T-helper 1 cell treated with Interleukin-12 subunit alpha and Interleukin-12 subunit beta and Interleukin-4 antibody, amounts not matched to agents 30 ng/mL and 1 ng/mL, for 36 hours (primary cell): ENCODE measurements at regions not wholly inside any gene's neighbourhood (a gene's known extent, or its start where the extent isn't known, plus 50 kb on each side); places are given as distances from the start of the nearest gene placed in this dataset.

Experiments
- intact Hi-C: fragments of 100-400 bp; cut with micrococcal nuclease; formaldehyde crosslinking; loops from one replicate; pipeline ENCODE4 v1.15.1; 2024

GRCh38 chr3:152097120-152097519 lies 171.6 kb upstream of the MBNL1 start:
- intact Hi-C loops, result no loop called here

- intact Hi-C loops, result no loop called here
These were observed 171.0 kb upstream of the MBNL1 start for GRCh38 chr3:152097770-152098169.

DNA sequence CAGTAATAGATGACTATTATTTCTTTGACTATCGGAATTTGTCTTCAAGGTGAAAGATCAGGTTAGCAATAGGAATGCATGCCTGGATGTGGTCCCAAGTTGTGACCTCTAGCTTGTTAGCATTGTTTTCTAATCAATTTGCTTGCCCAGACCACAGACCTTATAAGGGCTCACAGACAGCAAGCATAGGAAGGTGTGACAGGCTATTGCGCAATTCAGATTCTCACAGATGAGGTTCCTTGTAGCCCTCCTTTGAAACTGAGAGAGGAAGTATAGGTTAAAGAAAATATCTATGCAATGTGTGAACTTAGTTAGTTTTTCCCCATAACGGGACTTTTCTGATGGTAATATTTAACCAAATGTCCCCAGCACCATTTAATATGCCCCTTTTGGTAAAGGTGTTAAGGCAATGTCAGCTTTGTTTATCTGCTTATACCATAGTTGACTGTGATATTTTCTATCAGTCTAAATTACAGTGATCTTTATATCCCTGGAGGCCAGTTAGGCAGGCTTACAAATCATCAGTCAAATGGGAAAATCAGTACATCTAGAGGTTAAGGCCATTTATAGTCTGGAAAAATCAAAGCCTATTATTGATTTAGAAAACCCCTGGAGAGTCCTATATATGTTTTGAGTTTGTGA lies 168.1 kb upstream of the MBNL1 start:
- intact Hi-C loops, result no loop called here

- intact Hi-C loops, result no loop called here
These were observed 166.3 kb upstream of the MBNL1 start for GRCh38 chr3:152102410-152102809.

DNA sequence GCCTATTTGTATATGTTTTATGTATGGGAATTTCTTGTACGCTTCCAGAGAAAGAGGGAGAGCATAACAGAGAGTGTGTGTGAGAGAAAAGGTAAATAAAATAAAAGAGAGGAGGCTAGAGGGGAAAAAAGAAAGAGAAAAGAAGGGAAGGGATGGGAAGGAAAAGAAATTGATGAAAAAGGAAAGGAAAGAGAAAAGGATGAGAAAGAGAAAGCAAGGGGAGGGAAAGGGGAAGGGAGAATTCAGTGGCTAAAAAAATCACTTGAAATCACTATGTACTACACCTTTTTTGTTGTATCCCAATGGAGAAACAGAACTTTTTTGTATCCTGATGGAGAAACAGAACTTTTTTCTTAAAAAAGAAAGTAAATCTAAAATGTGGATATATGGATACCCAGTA lies 165.5 kb upstream of the MBNL1 start:
- intact Hi-C loops, result no loop called here

DNA sequence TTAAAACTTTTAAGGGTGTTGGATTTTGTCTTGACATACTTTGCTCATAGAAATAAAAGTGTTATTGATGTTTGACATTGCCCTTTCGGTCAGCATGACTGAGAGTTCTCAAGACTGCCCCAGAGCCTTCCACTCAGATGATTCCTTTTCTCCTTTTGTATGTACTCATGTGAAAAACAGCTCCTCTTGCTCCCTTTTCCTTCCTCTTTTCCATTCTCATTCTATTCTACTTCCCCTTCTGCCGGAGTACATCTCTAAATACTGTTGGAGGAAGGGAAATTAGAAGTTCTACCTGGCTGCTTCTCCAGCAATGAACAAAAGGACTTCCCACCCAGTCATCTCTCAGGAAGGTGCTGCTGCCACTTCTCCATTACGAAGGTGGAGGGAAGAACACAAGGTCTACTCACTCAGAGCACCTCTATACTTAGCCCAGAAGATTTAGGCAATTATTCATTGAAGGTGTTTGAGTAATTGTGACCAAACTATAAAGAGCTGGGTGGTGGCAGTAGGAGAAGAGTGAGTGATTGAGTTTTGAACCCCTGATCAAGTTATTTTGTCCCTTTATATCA lies 163.8 kb upstream of the MBNL1 start:
- intact Hi-C loops, result no loop called here

DNA sequence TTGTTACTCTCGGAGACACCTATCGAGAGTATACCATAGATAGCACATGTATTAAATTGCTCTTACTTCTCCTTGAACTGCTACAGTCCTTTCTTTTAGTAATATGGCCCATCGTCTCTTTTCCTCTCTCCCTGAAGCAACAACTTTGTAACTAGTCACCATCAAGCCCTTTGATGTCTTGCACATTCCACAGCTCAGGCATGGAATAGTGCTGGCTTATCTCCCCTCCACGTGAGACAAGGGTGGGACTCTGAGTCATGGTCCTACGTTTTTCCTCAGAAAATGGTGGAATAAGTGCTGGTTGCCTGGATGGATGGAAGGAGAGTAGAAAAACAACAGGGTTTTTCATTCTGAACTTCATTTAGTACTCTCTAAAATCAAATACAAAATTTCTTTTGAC lies 163.3 kb upstream of the MBNL1 start:
- intact Hi-C loops, result no loop called here

DNA sequence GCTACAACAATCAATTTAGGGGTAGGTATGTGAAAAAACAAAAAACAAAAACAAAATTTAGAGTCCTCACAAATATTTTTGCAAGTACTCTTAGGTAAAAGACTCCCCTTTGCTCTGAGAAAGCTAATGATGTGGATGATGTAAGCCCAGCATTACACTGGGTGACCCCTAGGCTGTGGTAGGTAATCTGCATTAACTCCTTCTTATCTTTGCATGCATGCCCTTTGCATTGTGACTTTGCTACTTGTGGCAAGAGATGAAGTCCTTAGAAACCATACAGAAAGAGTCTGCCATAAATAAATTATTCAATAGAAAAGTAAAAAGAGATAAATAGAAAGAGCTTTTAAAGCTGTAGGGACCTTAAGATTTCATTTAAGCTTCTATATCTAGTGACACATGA lies 159.7 kb upstream of the MBNL1 start:
- intact Hi-C loops, result no loop called here

DNA sequence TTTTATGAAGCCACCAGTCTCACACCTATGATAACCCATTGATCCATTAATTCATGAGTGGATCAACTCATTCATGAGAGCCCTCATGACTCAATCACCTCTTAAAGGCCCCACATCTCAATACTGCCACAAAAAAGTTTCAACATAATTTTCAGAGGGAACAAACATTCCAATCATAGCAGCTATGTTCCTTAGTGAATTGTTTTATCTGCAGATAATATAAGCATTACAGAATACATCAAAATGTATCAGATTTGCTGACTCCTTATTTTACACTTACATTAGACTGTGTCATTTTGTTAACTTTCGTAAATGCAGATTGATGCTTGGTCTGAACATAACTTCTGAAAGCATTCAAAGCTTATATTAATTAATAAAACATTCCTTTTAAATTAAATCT lies 155.3 kb upstream of the MBNL1 start:
- intact Hi-C loops, result no loop called here

GRCh38 chr3:152113992-152114651 lies 154.6 kb upstream of the MBNL1 start:
- intact Hi-C loops, result no loop called here

- intact Hi-C loops, result no loop called here
These were observed 148.0 kb upstream of the MBNL1 start for GRCh38 chr3:152120601-152121269.

DNA sequence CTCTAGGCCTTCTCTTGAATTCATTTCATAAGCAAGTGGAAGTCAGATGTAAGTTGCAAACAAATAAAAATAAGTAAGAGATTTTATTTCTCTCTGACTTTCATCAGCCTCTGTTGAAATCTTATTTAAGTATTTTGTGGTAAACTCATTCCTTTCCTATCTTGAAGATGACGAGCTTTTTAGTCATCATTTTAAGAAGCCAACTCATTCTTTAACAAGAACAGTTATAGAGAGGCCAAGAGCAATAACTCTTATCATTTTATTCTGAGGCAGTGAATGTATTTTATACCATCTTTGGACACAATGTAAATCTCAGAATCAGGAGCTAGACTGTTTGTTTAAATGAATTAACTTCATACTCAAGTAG lies 147.5 kb upstream of the MBNL1 start:
- intact Hi-C loops, result no loop called here

GRCh38 chr3:152122851-152123250 lies 145.9 kb upstream of the MBNL1 start:
- intact Hi-C loops, result no loop called here

DNA sequence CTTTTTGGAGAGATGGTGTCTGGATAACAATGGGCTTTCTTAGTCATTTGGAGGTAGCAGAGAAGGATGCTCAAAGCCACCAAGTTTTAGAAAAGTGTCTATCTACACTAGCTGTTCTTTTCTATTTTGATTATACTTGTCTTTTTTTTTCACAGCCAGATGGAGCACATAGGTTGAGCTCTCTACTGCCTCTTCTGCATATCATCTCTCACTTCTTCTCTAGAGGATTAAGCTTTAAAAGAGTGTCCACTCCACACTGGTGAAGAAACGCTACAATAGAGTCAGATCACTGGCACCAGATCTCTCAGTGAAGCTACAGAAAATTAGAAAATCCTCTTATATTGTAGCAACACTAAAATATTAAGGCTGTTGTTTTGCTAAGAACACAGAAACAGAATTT lies 145.3 kb upstream of the MBNL1 start:
- intact Hi-C loops, result no loop called here

- intact Hi-C loops, result loop anchor here (2.0 to 5.0 kb wide), 2 partner anchors 67 to 116 kb away; no protein-coding TSS in a partner anchor
These were observed 142.5 kb upstream of the MBNL1 start for GRCh38 chr3:152126260-152126659.

DNA sequence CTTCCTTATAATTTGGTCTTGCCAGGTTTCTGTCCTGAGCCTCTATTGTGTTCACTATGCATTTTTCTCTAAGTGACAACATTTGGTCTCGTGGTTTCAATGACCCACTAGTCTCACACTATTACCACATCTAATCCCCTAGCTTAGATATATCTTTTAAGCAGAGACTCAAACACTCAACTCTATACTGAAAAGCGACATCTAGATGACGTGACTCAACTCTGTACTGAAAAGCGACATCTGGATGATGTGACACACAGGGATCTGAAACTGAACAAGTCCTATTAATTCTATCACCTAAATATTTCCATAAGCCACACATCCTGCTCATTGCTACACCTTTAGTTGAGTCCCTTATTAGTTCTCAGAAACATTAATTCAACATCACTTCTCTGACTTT lies 141.7 kb upstream of the MBNL1 start:
- intact Hi-C loops, result loop anchor here (2.0 to 5.0 kb wide), 2 partner anchors 66 to 115 kb away; no protein-coding TSS in a partner anchor

DNA sequence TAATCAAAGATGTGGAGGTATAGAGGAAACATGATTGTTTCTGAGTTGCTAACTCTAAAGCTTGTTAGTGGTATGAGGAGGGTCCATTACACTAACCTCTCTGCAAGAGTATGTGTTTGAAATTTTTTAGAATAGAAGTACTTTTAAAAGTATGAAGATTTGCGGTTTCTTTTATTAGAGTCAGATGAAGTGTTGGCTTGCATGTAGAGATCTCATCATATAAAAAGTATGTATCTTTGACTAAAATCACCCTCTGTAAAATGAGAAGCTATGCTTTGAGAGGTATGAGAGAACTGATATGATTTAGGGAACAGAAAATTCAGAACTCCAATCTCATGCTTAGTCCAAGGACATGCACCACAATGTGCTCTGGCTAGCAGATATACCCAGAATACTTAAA lies 140.4 kb upstream of the MBNL1 start:
- intact Hi-C loops, result loop anchor here (5.0 kb wide), 1 partner anchor 114 kb away; no protein-coding TSS in a partner anchor

DNA sequence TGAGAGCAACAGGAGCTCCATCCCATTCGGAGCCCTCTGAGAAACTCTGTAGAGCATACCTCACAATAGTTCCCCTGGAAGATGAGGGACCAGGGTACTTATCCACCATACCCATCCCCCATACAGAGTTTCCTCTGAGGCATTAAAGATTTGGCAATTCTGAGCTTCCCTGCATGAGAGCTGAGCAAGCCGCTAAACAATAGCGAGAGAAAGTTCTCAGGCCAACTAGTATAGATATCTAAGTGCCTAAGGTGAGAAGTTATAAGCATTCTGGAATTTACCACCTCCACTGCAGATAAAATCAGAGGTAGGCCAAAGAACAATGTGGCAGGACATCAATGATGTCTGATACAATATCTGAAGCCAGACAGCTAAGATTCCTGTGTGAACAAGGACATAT lies 129.1 kb upstream of the MBNL1 start:
- intact Hi-C loops, result no loop called here

- intact Hi-C loops, result no loop called here
These were observed 122.3 kb upstream of the MBNL1 start for GRCh38 chr3:152146461-152146860.

DNA sequence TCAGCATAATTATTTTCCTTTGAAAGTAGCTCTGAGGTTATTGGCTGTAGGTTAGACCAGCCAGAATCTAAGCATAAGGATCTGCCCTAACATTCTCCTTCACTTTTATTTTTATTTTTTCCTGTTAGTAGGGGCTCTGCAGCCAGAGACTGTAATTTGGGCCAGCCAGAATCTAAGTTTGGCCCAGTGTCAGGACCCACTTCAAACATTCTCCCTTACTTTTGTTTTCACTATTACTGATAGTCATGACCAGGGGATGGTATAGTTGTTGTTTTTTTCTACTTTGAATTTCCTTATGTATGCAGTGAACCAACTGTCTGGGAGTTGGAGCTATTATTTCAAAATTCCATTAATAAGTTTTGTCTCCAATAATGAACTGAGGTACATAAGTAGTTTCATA lies 121.0 kb upstream of the MBNL1 start:
- intact Hi-C loops, result no loop called here

GRCh38 chr3:152148579-152148978 lies 120.2 kb upstream of the MBNL1 start:
- intact Hi-C loops, result no loop called here

DNA sequence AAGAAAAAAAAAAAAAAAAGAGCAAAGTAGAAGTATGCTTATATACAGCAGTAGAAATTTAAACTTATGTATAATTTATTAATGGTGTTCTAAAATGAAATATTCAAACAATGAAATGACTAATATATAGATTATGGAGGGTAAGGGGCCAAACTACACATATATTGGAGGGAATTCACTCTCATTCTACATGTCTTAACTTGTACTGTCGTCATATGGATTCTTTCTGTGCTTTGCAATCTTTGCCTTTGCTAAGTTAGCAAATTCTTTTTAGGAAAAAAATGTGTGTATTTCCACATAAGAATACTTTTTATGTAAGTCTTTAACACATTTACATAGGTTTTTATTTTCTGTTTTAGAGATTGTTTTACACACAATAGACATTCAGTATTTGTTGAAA lies 118.9 kb upstream of the MBNL1 start:
- intact Hi-C loops, result no loop called here
